Choroid plexus epithelial cell (primary cell): ENCODE measurements at regions not wholly inside any gene's neighbourhood (a gene's known extent, or its start where the extent isn't known, plus 50 kb on each side); places are given as distances from the start of the nearest gene placed in this dataset.

ENCODE experiments used
- DNase-seq: peaks from one replicate; pipeline ENCODE4 v3.0.0-alpha.2; 2010; ENCODE audit warnings: low read depth
- H3K4me3 ChIP-seq: 2 replicates; pipeline ENCODE4 v1.5.1; 2011; ENCODE audit warnings: low read depth, mild to moderate bottlenecking, control low read depth, low read length, moderate library complexity
- TF ChIP-seq, protein P1 (sequence below): conservative IDR thresholded peaks from 2 replicates; pipeline ENCODE4 v1.5.1; 2011; ENCODE audit warnings: low read depth, mild to moderate bottlenecking, control low read depth, inconsistent platforms, low read length, moderate library complexity

DNA sequence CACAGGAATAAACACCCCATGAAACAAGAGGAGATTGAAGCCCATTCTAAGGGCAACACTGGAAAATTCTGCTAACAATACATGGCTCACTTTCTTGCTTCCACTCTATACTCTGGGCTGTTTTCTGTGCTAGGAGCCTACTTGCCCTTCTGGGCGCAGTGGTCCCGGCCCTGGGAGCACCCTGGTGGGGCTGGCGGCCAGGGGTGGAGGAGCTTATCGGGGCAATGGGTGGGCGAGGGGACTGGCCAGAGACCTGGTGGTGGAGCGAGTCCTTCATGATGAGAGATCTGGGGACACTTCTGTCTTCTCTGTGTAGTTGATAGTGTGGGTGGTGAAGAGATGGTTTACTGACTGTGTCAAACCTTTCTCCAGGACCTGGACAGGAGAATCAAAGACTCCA is 1128.5 kb downstream of the TBL1XR1 start:
- TF ChIP-seq, protein P1, sequence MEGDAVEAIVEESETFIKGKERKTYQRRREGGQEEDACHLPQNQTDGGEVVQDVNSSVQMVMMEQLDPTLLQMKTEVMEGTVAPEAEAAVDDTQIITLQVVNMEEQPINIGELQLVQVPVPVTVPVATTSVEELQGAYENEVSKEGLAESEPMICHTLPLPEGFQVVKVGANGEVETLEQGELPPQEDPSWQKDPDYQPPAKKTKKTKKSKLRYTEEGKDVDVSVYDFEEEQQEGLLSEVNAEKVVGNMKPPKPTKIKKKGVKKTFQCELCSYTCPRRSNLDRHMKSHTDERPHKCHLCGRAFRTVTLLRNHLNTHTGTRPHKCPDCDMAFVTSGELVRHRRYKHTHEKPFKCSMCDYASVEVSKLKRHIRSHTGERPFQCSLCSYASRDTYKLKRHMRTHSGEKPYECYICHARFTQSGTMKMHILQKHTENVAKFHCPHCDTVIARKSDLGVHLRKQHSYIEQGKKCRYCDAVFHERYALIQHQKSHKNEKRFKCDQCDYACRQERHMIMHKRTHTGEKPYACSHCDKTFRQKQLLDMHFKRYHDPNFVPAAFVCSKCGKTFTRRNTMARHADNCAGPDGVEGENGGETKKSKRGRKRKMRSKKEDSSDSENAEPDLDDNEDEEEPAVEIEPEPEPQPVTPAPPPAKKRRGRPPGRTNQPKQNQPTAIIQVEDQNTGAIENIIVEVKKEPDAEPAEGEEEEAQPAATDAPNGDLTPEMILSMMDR: no peak

DNA sequence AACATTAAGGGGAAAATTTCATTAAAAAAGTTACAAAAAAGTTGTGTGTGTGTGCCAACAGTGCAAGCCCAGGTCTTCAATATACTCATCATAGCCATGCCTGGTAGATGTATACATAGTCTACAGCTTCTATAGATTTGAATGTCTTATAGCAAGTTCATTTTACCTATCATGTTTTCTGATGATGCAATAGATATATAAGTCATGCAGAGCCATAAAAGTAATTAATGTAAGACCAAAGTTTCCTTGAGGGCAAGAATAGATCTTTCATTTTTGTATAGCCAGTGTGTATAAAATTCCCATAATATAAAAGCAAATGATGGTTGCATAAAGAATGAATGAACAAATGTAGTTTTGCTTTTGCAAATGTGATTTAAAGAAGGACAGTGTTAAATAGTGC is 1138.4 kb downstream of the TBL1XR1 start:
- H3K4me3 ChIP-seq: no peak overlapping the region
- TF ChIP-seq, protein P1: no peak
- no peak for DNase-seq

More for the DNA sequence above, 1128.5 kb downstream of the TBL1XR1 start:
- DNase-seq: no peak
- no peak overlapping the region for H3K4me3 ChIP-seq

GRCh38 chr3:176055836-176056235 is 1141.4 kb downstream of the TBL1XR1 start:
- TF ChIP-seq, protein P1: no peak
- H3K4me3 ChIP-seq: no peak overlapping the region
- no peak for DNase-seq

- no peak for DNase-seq
- TF ChIP-seq, protein P1: no peak
- H3K4me3 ChIP-seq: no peak overlapping the region
These were observed 1145.5 kb downstream of the TBL1XR1 start for GRCh38 chr3:176051766-176052165.

GRCh38 chr3:176046703-176047102 is 1150.6 kb downstream of the TBL1XR1 start:
- TF ChIP-seq, protein P1: no peak

GRCh38 chr3:176041812-176042211 is 1155.5 kb downstream of the TBL1XR1 start:
- TF ChIP-seq, protein P1: no peak
- peak; percentile 36 for DNase-seq

More at GRCh38 chr3:176046703-176047102, 1150.6 kb downstream of the TBL1XR1 start:
- DNase-seq: no peak
- H3K4me3 ChIP-seq: no peak overlapping the region

GRCh38 chr3:176041185-176041584 is 1156.1 kb downstream of the TBL1XR1 start:
- no peak overlapping the region for H3K4me3 ChIP-seq
- no peak for DNase-seq
- TF ChIP-seq, protein P1: no peak

More at GRCh38 chr3:176041812-176042211, 1155.5 kb downstream of the TBL1XR1 start:
- no peak overlapping the region for H3K4me3 ChIP-seq
